Endothelial cell (in vitro differentiated cells): ENCODE measurements at regions not wholly inside any gene's neighbourhood (a gene's known extent, or its start where the extent isn't known, plus 50 kb on each side); places are given as distances from the start of the nearest gene placed in this dataset.

Source experiments
- DNase-seq: peaks from one replicate; pipeline ENCODE4 v3.0.0; 2021; ENCODE audit warnings: low spot score
- H3K27ac Mint-ChIP-seq: one replicate; pipeline ENCODE4 v1.8.0; 2021; ENCODE audit warnings: mixed read lengths, inconsistent platforms; ENCODE audit not compliant: unreplicated experiment
- H3K27me3 Mint-ChIP-seq: one replicate; pipeline ENCODE4 v1.8.0; 2021; ENCODE audit warnings: mild to moderate bottlenecking, moderate library complexity, mixed read lengths, inconsistent platforms; ENCODE audit not compliant: unreplicated experiment
- H3K36me3 Mint-ChIP-seq: one replicate; pipeline ENCODE4 v1.8.0; 2021; ENCODE audit warnings: mild to moderate bottlenecking, low read depth, mixed read lengths, inconsistent platforms; ENCODE audit not compliant: unreplicated experiment
- H3K4me1 Mint-ChIP-seq: one replicate; pipeline ENCODE4 v1.8.0; 2021; ENCODE audit warnings: mild to moderate bottlenecking, mixed read lengths, inconsistent platforms; ENCODE audit not compliant: unreplicated experiment
- H3K4me3 Mint-ChIP-seq: one replicate; pipeline ENCODE4 v1.8.0; 2021; ENCODE audit warnings: mild to moderate bottlenecking, mixed read lengths, inconsistent platforms; ENCODE audit not compliant: unreplicated experiment
- H3K9me3 Mint-ChIP-seq: one replicate; pipeline ENCODE4 v1.8.0; 2021; ENCODE audit warnings: mixed read lengths, inconsistent platforms; ENCODE audit not compliant: unreplicated experiment
- CTCF ChIP-seq: fragments of 200-600 bp; sonication (generic); IDR thresholded peaks from one replicate; pipeline ENCODE4 v1.5.0; 2021; ENCODE audit warnings: antibody characterized with exemption; ENCODE audit not compliant: unreplicated experiment

- Mint-ChIP-seq H3K9me3 (peaks cover 13% of the 10 kb centered on the region), H3K4me1 (no peaks in the 10 kb centered on the region)
- no peak for DNase-seq
Observed at GRCh38 chr2:190138032-190138431, 75.5 kb upstream of the MSTN start.

GRCh38 chr2:190137561-190137960 is 75.0 kb upstream of the MSTN start:
- peaks cover 17% of the 10 kb centered on the region for H3K36me3 Mint-ChIP-seq
- peaks cover 3% of the 10 kb centered on the region for H3K27me3 Mint-ChIP-seq
- no peak overlapping the region for H3K4me3 Mint-ChIP-seq
- H3K9me3 Mint-ChIP-seq: peaks cover 13% of the 10 kb centered on the region
- TF ChIP-seq CTCF: no peak
- no peak for DNase-seq
- no peak overlapping the region for H3K27ac Mint-ChIP-seq
- no peaks in the 10 kb centered on the region for H3K4me1 Mint-ChIP-seq

More at GRCh38 chr2:190138032-190138431, 75.5 kb upstream of the MSTN start:
- Mint-ChIP-seq H3K27me3 (peaks cover 3% of the 10 kb centered on the region), H3K27ac (no peak overlapping the region), H3K36me3 (peaks cover 17% of the 10 kb centered on the region), H3K4me3 (no peak overlapping the region)
- no peak for TF ChIP-seq CTCF

DNA sequence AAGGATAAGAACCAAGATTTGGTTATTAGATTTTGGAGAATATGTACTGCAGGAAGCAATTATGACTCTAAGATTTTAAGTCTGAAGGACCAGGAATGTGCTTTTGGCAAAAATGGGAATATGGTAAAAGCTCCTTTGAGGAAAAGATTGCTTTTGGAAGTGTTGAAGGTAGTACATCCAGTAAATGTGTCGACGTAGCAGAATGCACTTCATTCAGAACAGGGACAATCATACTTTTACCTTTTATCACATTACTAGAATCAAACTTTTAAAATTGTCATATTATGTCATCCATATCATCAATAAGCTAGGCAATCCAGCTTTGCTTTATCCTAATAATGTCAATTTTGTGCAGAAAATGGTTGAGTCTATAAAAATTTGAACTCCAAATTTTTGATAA is 74.3 kb upstream of the MSTN start:
- no peak for DNase-seq
- H3K36me3 Mint-ChIP-seq: peaks cover 17% of the 10 kb centered on the region
- H3K27ac Mint-ChIP-seq: no peak overlapping the region
- H3K4me1 Mint-ChIP-seq: no peaks in the 10 kb centered on the region
- H3K27me3 Mint-ChIP-seq: peaks cover 3% of the 10 kb centered on the region
- no peak for TF ChIP-seq CTCF
- no peak overlapping the region for H3K4me3 Mint-ChIP-seq
- peaks cover 17% of the 10 kb centered on the region for H3K9me3 Mint-ChIP-seq

DNA sequence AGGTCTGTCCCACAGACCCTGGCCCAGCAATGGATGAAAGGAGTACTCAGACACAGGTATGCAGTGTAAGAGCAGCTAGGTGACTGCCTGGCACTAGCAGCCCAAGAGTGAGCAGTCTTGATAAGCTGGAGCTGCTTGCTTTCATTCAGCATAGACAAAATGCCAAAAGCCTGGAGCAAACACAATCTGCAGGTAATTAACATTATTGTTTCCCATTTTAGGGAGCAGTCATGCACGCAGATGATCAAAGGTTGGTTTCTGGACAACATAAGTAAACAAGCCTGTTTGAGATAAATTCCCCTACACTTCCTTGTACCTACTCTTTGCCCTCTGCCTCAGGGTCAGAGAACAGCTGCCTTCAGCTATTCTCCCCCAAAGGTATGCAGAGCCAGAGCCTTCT is 73.7 kb upstream of the MSTN start:
- Mint-ChIP-seq H3K27me3 (peaks cover 3% of the 10 kb centered on the region), H3K36me3 (peaks cover 14% of the 10 kb centered on the region), H3K4me3 (no peak overlapping the region), H3K27ac (no peak overlapping the region), H3K9me3 (peaks cover 17% of the 10 kb centered on the region), H3K4me1 (no peaks in the 10 kb centered on the region)
- no peak for TF ChIP-seq CTCF
- DNase-seq: no peak

DNA sequence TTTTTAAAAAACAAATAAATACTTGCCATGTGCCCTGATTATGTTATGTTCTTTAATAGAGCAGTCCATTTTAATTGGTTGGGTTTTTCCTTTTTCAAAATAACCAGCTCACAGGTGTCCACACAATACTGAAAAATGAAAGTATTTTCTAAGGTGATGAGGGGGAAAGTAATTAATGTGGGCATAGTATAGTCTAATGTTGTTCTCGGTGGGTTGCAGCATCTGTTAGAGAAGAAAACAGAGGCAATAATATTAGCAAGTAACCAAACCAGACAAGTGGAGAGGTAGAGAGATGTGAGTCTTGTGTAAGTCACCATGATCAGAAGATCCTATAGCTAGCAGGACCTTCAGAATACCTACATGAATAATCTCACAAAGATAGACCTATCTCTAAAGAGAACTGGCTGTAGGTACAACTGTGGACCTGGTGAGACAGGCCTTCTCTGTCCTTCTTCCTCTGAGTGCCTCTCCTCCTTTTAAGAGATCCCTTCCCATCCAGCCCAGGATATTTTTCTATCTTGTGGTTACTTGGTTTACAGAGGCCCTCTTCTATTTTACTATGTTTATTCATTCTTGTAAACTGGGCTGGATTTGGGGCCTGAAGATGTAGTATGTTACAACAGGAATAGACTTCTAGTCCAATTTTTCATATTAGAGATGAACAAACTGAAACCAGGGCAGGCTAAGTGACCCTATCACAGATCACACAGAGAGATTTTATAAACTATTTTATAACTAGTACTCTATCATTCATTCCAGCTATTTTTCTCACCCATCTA is 67.1 kb upstream of the MSTN start:
- DNase-seq: no peak
- peaks cover 5% of the 10 kb centered on the region for H3K9me3 Mint-ChIP-seq
- TF ChIP-seq CTCF: no peak
- H3K27ac Mint-ChIP-seq: no peak overlapping the region
- no peaks in the 10 kb centered on the region for H3K36me3 Mint-ChIP-seq
- H3K4me1 Mint-ChIP-seq: no peaks in the 10 kb centered on the region
- no peaks in the 10 kb centered on the region for H3K27me3 Mint-ChIP-seq
- H3K4me3 Mint-ChIP-seq: no peak overlapping the region
